Body of pancreas (tissue), 4 donors: ENCODE measurements at regions not wholly inside any gene's neighbourhood (a gene's known extent, or its start where the extent isn't known, plus 50 kb on each side); places are given as distances from the start of the nearest gene placed in this dataset.

Experiments used
- ATAC-seq: fragments of 150-250 bp; one replicate; pipeline ENCODE4 v1.9.1; 2016
- DNase-seq, 4 donors: peaks; one replicate each; pipeline ENCODE4 v3.0.0-alpha.2; 2019
- H3K27ac ChIP-seq, 4 donors: fragments of 200-600 bp; sonication (generic); 1 replicate in 3 of 4; 2 replicates in 1 of 4; pipeline versions ENCODE4 v1.5.1 to v1.6.1; 2016 to 2019; ENCODE audit warnings: mild to moderate bottlenecking in 1 of 4, mixed read lengths in 1 of 4, moderate library complexity in 1 of 4
- H3K27me3 ChIP-seq, 2 donors: fragments of 200-600 bp; sonication (generic); one replicate each; pipeline ENCODE4 v1.6.0; 2016; ENCODE audit warnings: mild to moderate bottlenecking in 1 of 2
- H3K36me3 ChIP-seq, 2 donors: fragments of 200-600 bp; sonication (generic); replicated peaks in 1 of 2; 2 replicates each; pipeline ENCODE4 v1.5.1; 2016; ENCODE audit warnings: low read depth in 2 of 2; ENCODE audit not compliant: insufficient read depth in 1 of 2
- H3K4me1 ChIP-seq: fragments of 200-600 bp; sonication (generic); one replicate; pipeline ENCODE4 v1.6.0; 2016
- H3K4me3 ChIP-seq, 2 donors: fragments of 200-600 bp; sonication (generic); 1 replicate in 1 of 2; 2 replicates in 1 of 2; pipeline ENCODE4 v1.5.1; 2016 to 2019
- H3K9me3 ChIP-seq, 3 donors: fragments of 200-600 bp; sonication (generic); 1 replicate in 2 of 3; 2 replicates in 1 of 3; pipeline ENCODE4 v1.5.1; 2016
- POLR2A ChIP-seq, 3 donors: fragments of 450-650 bp; IDR thresholded peaks; one replicate each; pipeline ENCODE4 v1.6.1; 2016; ENCODE audit warnings: antibody characterized with exemption in 3 of 3, mild to moderate bottlenecking in 2 of 3
- WGBS, 2 donors: methylation state at CpG; one replicate each; pipeline ENCODE4 v1.1.5; 2017; 5-methylcytosine and 5-hydroxymethylcytosine counted together
- intact Hi-C: fragments of 100-400 bp; cut with DNase I; formaldehyde crosslinking; loops from one replicate; pipeline ENCODE4 v1.15.1; 2023
- TF ChIP-seq, protein P1 (sequence below), 7 experiments: fragments of 450-650 bp in 4 of 7; fragments of 200-600 bp in 3 of 7; sonication (generic) in 3 of 7; IDR thresholded peaks; one replicate each; pipeline ENCODE4 v1.5.1; 2016 to 2019; ENCODE audit warnings: antibody characterized with exemption in 7 of 7

DNA sequence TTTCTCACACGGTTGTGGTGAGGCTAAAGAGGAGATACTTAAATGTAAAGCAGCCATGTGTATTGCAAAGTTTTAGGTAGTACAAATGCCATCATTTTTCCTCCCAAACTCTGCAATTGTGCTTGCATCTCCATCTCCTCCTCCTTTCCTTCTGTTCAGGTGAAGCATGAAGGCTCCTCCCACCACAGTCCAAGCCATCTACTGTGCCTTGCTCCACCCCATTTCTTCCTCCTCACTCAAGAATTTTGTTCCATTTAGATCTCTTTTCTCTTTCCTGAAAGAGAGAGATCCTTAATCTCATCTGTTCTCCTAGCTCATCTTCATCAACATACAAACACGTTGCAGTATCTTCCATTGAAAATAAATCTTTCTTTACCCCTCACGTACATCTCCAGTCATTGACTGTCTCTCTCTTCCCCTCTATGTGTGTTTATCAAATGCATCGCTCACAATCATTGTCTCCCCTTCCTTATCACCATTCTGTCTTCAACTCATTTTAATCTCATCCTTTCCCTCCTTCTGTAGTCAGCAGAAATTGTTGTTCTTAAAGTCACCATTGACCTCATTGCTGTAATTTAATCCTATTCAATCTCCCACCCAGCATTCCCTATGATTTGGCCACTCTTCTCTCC, 392.1 kb downstream of the RAD51AP2 start:
- 36 to 45% methylated on average over 4 of the region's 4 CpGs for WGBS, 2 donors
- no peak for TF ChIP-seq POLR2A (IDR thresholded peaks at IDR 0.05)
- TF ChIP-seq, protein P1, sequence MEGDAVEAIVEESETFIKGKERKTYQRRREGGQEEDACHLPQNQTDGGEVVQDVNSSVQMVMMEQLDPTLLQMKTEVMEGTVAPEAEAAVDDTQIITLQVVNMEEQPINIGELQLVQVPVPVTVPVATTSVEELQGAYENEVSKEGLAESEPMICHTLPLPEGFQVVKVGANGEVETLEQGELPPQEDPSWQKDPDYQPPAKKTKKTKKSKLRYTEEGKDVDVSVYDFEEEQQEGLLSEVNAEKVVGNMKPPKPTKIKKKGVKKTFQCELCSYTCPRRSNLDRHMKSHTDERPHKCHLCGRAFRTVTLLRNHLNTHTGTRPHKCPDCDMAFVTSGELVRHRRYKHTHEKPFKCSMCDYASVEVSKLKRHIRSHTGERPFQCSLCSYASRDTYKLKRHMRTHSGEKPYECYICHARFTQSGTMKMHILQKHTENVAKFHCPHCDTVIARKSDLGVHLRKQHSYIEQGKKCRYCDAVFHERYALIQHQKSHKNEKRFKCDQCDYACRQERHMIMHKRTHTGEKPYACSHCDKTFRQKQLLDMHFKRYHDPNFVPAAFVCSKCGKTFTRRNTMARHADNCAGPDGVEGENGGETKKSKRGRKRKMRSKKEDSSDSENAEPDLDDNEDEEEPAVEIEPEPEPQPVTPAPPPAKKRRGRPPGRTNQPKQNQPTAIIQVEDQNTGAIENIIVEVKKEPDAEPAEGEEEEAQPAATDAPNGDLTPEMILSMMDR (IDR thresholded peaks at IDR 0.05), result no peak
- intact Hi-C loops, result no loop called here

DNA sequence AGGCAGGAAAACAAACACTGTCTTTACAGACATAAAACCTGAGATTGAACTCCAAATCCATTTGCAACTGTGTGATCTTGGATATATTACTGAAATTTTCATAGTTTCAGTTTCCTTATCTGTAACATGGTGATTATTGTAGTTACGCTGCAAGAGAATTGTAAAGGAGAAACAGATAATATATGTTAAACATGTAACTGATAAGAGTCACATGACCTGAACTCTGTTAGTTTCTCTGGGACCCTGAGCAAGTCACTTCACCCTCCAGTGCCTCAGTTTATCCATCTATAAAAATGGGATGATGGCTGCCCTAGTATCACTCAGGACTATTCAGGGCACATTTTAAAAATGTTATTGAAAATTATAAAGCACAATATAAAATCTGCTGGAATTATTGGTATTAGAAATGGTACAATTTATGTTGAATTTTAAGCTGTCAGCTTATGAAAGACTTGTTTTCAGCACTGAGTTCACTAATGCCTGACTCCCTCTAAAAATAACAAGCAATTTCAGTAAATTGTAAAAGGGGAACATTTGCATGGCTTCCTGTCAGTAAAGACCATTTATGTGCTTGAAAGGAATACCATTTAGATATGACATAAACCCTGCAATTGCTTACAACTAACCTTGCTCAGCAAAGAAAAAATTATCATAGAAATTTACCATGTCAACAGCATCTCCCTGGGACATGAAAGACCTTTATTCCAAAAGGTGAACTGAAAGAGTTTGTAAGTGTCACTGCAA, 393.5 kb downstream of the RAD51AP2 start:
- H3K4me3 ChIP-seq, result no peak overlapping the region
- ATAC-seq (no peak), DNase-seq (no peak)
- H3K27ac ChIP-seq, result no peak overlapping the region
- WGBS, 2 donors, result 50 to 61% methylated on average over 1 of the region's 1 CpG
- H3K36me3 ChIP-seq, result no peaks in the 10 kb centered on the region
- no peaks in the 10 kb centered on the region for H3K9me3 ChIP-seq
- intact Hi-C loops, result no loop called here
- TF ChIP-seq, protein P1 (IDR thresholded peaks at IDR 0.05), result no peak
- TF ChIP-seq POLR2A (IDR thresholded peaks at IDR 0.05), result no peak
- no peaks in the 10 kb centered on the region for H3K27me3 ChIP-seq
- no peaks in the 10 kb centered on the region for H3K4me1 ChIP-seq

More for the DNA sequence above, 392.1 kb downstream of the RAD51AP2 start:
- Histone ChIP-seq H3K4me3 (no peak overlapping the region), H3K36me3 (no peaks in the 10 kb centered on the region), H3K4me1 (no peaks in the 10 kb centered on the region), H3K27ac (no peak overlapping the region), H3K9me3 (no peaks in the 10 kb centered on the region), H3K27me3 (no peaks in the 10 kb centered on the region)
- DNase-seq (no peak), ATAC-seq (no peak)

DNA sequence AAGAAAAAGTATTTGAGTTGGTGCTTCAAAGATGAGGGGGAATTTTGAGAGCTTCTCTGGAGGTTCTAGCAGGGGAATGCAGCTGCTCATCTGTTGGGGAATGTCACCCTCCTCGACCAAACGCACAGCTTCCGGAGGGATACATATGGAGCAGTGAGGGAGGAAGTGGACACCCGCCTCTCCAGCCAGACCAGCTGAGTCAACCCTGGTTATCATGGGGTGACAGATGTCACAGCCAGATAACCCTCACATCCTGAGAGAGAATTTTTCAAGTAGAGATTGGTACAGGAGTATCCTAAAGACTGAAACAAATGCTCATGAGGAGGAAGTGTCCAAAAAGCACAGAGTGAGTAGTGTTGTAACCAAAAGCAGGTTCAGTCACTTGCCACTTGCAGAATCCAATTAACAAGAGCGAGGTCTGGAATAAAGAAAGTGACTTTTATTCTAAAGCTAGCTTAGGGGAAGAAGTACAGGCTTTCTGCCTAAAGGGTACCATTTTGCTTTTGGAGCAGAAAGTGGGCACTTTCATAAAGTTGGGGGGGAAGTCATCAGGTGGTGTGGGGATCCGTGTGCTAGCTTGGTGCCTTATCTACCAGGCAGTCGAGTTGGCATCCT, 395.2 kb downstream of the RAD51AP2 start:
- ATAC-seq, result no peak
- Histone ChIP-seq H3K9me3 (no peaks in the 10 kb centered on the region), H3K4me1 (no peaks in the 10 kb centered on the region), H3K4me3 (no peak overlapping the region), H3K27ac (no peak overlapping the region), H3K27me3 (no peaks in the 10 kb centered on the region), H3K36me3 (no peaks in the 10 kb centered on the region)
- WGBS, 2 donors, result 36 to 50% methylated on average over 7 of the region's 7 CpGs
- no peak for DNase-seq
- intact Hi-C loops, result no loop called here
- TF ChIP-seq, protein P1 (IDR thresholded peaks at IDR 0.05), result no peak
- TF ChIP-seq POLR2A (IDR thresholded peaks at IDR 0.05), result no peak

DNA sequence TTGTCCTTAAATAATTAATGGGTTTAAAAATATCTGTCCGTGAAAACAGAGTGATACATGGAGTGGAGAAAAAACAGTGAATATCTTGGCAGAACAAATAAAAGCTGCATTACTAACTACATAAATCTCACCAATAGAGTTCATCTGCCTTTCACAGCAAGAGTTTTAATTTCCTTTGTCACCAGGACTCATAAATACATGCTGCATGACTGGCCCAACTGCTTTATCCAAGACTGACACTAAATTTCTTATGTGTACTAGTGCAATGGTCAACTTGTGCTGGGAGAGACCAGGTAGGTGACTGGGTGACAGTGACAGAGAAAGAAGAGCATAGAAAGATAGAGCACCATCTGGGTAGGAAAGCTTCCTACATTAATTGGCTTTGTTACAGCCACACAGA, 402.8 kb downstream of the RAD51AP2 start:
- intact Hi-C loops, result no loop called here
- WGBS, 2 donors, result 39 to 59% methylated on average over 1 of the region's 1 CpG
- ATAC-seq, result no peak
- H3K4me3 ChIP-seq, result no peak overlapping the region
- TF ChIP-seq POLR2A (IDR thresholded peaks at IDR 0.05), result no peak
- TF ChIP-seq, protein P1 (IDR thresholded peaks at IDR 0.05), result no peak
- H3K27ac ChIP-seq, result no peak overlapping the region
- H3K4me1 ChIP-seq, result no peaks in the 10 kb centered on the region
- H3K9me3 ChIP-seq, result no peaks in the 10 kb centered on the region
- DNase-seq, result no peak
- no peaks in the 10 kb centered on the region for H3K36me3 ChIP-seq
- H3K27me3 ChIP-seq, result no peaks in the 10 kb centered on the region
